Gastroesophageal sphincter (tissue), 4 donors: ENCODE measurements at regions not wholly inside any gene's neighbourhood (a gene's known extent, or its start where the extent isn't known, plus 50 kb on each side); places are given as distances from the start of the nearest gene placed in this dataset.

ENCODE experiments used
- ATAC-seq: fragments of 150-250 bp; one replicate; pipeline ENCODE4 v1.9.1; 2016; ENCODE audit warnings: mild to moderate bottlenecking, moderate library complexity
- H3K27ac ChIP-seq, 4 donors: fragments of 200-600 bp; sonication (generic) in 3 of 4; 1 replicate in 3 of 4; 2 replicates in 1 of 4; pipeline ENCODE4 v1.5.1; 2016 to 2019
- H3K27me3 ChIP-seq: fragments of 200-600 bp; sonication (generic); one replicate; pipeline ENCODE4 v1.5.1; 2019
- H3K36me3 ChIP-seq, 2 donors: fragments of 200-600 bp; sonication (generic); one replicate each; pipeline ENCODE4 v1.5.1; 2019; ENCODE audit warnings: control low read depth in 1 of 2
- H3K4me1 ChIP-seq, 3 donors: fragments of 200-600 bp; sonication (generic); 1 replicate in 2 of 3; 2 replicates in 1 of 3; pipeline ENCODE4 v1.5.1; 2016 to 2019; ENCODE audit warnings: control low read depth in 2 of 3
- H3K4me3 ChIP-seq, 2 donors: fragments of 200-600 bp; sonication (generic); one replicate each; pipeline ENCODE4 v1.5.1; 2019; ENCODE audit warnings: mild to moderate bottlenecking in 1 of 2, moderate library complexity in 1 of 2
- H3K9me3 ChIP-seq, 3 donors: fragments of 200-600 bp; sonication (generic); one replicate each; pipeline ENCODE4 v1.5.1; 2017 to 2019; ENCODE audit warnings: control low read depth in 2 of 3
- CTCF ChIP-seq, 4 experiments: fragments of 200-600 bp in 2 of 4; fragments of 450-650 bp in 2 of 4; sonication (generic) in 1 of 4; IDR thresholded peaks; one replicate each; pipeline ENCODE4 v1.5.1; 2017 to 2019; ENCODE audit warnings: antibody characterized with exemption in 4 of 4, mild to moderate bottlenecking in 2 of 4, moderate library complexity in 2 of 4
- EP300 ChIP-seq: sonication (generic); formaldehyde crosslinking; IDR thresholded peaks from one replicate; pipeline ENCODE4 v1.6.1; 2017; ENCODE audit warnings: antibody characterized with exemption, mild to moderate bottlenecking
- POLR2A ChIP-seq, 2 donors: fragments of 450-650 bp; IDR thresholded peaks; one replicate each; pipeline ENCODE4 v1.6.1; 2017; ENCODE audit warnings: antibody characterized with exemption in 2 of 2, mild to moderate bottlenecking in 2 of 2, moderate library complexity in 1 of 2
- POLR2AphosphoS5 ChIP-seq: sonication (generic); formaldehyde crosslinking; IDR thresholded peaks from one replicate; pipeline ENCODE4 v1.6.1; 2017; ENCODE audit warnings: antibody characterized with exemption
- WGBS, 2 donors: methylation state at CpG; one replicate each; pipeline ENCODE4 v1.1.5; 2018; ENCODE audit warnings: low coverage in 1 of 2; 5-methylcytosine and 5-hydroxymethylcytosine counted together

DNA sequence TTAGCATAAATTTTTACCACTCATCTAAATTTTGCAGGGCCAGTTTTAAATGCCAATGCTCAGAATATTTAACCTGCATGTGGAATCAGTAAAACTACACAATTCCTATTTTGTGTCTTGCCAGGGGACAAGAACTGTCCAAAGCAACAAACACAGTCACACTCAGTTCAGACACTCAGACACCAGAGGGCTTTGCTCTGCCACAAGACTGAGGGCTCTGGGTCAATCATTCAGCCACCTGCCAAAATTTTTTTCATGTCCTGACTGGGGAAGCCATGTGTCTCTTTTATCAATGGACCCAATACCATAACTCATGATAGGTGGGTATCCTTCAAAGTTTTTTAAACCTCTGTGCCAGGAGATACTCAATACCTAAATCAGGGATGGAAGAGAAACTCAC is 304.0 kb upstream of the ANO3 start:
- no peaks in the 10 kb centered on the region for H3K9me3 ChIP-seq
- no peak for TF ChIP-seq POLR2AphosphoS5
- TF ChIP-seq POLR2A (IDR thresholded peaks at IDR 0.05), result no peak
- H3K36me3 ChIP-seq, result no peaks in the 10 kb centered on the region
- no peak overlapping the region for H3K4me3 ChIP-seq
- no peak for ATAC-seq
- no peaks in the 10 kb centered on the region for H3K27me3 ChIP-seq
- no peak overlapping the region for H3K27ac ChIP-seq
- H3K4me1 ChIP-seq, result no peaks in the 10 kb centered on the region

DNA sequence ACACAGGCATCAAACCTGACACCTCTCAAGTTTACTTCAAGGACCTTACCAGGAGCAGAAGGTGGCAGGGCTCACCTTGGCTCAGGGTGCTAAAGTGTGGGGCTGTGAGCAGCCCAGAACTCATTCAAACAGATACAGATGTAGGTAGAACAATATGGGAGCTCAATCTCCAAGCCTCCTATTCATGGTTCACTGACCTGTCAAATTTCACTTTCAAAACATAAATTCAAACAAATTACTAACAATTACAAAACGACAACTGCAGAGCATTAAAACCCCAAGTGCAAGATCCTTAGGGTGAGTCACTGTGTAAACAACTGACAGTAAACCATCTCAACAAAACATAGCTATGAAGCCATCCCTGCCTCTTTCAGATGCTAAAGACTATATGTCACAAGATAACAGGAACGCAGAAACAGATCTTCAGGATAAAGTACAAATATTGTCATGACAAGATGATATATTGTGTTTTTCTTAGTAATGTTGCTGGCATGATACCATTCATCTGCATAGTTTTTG is 303.5 kb upstream of the ANO3 start:
- no peaks in the 10 kb centered on the region for H3K27me3 ChIP-seq
- TF ChIP-seq POLR2A (IDR thresholded peaks at IDR 0.05) (no peak), CTCF (IDR thresholded peaks at IDR 0.05) (no peak), POLR2AphosphoS5 (no peak), EP300 (no peak)
- no peak for ATAC-seq
- H3K4me1 ChIP-seq, result no peaks in the 10 kb centered on the region
- H3K9me3 ChIP-seq, result no peaks in the 10 kb centered on the region
- H3K4me3 ChIP-seq, result no peak overlapping the region
- H3K36me3 ChIP-seq, result no peaks in the 10 kb centered on the region
- no peak overlapping the region for H3K27ac ChIP-seq
- WGBS, 2 donors, result 45 to 89% methylated on average over 2 of the region's 2 CpGs

- no peaks in the 10 kb centered on the region for H3K36me3 ChIP-seq
- H3K9me3 ChIP-seq, result no peaks in the 10 kb centered on the region
- no peaks in the 10 kb centered on the region for H3K27me3 ChIP-seq
- no peak overlapping the region for H3K4me3 ChIP-seq
- no peak for ATAC-seq
- no peak overlapping the region for H3K27ac ChIP-seq
- TF ChIP-seq EP300 (no peak), POLR2A (IDR thresholded peaks at IDR 0.05) (no peak), CTCF (IDR thresholded peaks at IDR 0.05) (no peak), POLR2AphosphoS5 (no peak)
- no peaks in the 10 kb centered on the region for H3K4me1 ChIP-seq
- WGBS, 2 donors, result 73% methylated on average over 1 of the region's 3 CpGs; no CpG with 5 or more reads in 1 of the 2 donors
These were observed 301.5 kb upstream of the ANO3 start for GRCh38 chr11:26030399-26030798.

GRCh38 chr11:26032241-26032640 is 299.7 kb upstream of the ANO3 start:
- no peaks in the 10 kb centered on the region for H3K9me3 ChIP-seq
- no peaks in the 10 kb centered on the region for H3K36me3 ChIP-seq
- TF ChIP-seq POLR2A (IDR thresholded peaks at IDR 0.05) (no peak), CTCF (IDR thresholded peaks at IDR 0.05) (no peak), EP300 (no peak), POLR2AphosphoS5 (no peak)
- no peak overlapping the region for H3K4me3 ChIP-seq
- no peak overlapping the region for H3K27ac ChIP-seq
- WGBS, 2 donors, result 31 to 50% methylated on average over 2 of the region's 2 CpGs
- H3K27me3 ChIP-seq, result no peaks in the 10 kb centered on the region
- H3K4me1 ChIP-seq, result no peaks in the 10 kb centered on the region
- ATAC-seq, result no peak

- 96 to 98% methylated on average over 5 of the region's 6 CpGs for WGBS, 2 donors
These were observed 296.2 kb upstream of the ANO3 start for GRCh38 chr11:26035696-26036095.

More at GRCh38 chr11:26035696-26036095, 296.2 kb upstream of the ANO3 start:
- H3K4me1 ChIP-seq, result no peaks in the 10 kb centered on the region
- H3K27ac ChIP-seq, result no peak overlapping the region
- H3K4me3 ChIP-seq, result no peak overlapping the region
- TF ChIP-seq CTCF (IDR thresholded peaks at IDR 0.05) (no peak), POLR2AphosphoS5 (no peak), POLR2A (IDR thresholded peaks at IDR 0.05) (no peak), EP300 (no peak)
- no peak for ATAC-seq
- no peaks in the 10 kb centered on the region for H3K9me3 ChIP-seq
- H3K27me3 ChIP-seq, result no peaks in the 10 kb centered on the region
- no peaks in the 10 kb centered on the region for H3K36me3 ChIP-seq
